Adrenal gland (tissue), 9 donors: ENCODE measurements at regions not wholly inside any gene's neighbourhood (a gene's known extent, or its start where the extent isn't known, plus 50 kb on each side); places are given as distances from the start of the nearest gene placed in this dataset.

ENCODE experiments used
- DNase-seq, 7 donors: peaks; one replicate each; pipeline ENCODE4 v3.0.0-alpha.2; 2019 to 2020
- H3K27ac ChIP-seq, 5 donors: fragments of 200-600 bp; sonication (generic) in 4 of 5; 1 replicate in 3 of 5; 2 replicates in 2 of 5; pipeline versions ENCODE4 v1.5.1 to v1.8.0; 2016 to 2020; ENCODE audit warnings: mild to moderate bottlenecking in 1 of 5
- H3K27me3 ChIP-seq: fragments of 200-600 bp; 2 replicates; pipeline ENCODE4 v1.8.0; 2021
- H3K36me3 ChIP-seq, 2 donors: fragments of 200-600 bp; replicated peaks in 1 of 2; 1 replicate in 1 of 2; 2 replicates in 1 of 2; pipeline versions ENCODE4 v1.5.1 to v1.8.0; 2018 to 2022
- H3K4me1 ChIP-seq, 2 donors: fragments of 200-600 bp; replicated peaks in 1 of 2; 1 replicate in 1 of 2; 2 replicates in 1 of 2; pipeline versions ENCODE4 v1.5.1 to v1.8.0; 2018 to 2021
- H3K4me3 ChIP-seq, 4 donors: fragments of 200-600 bp; sonication (generic) in 3 of 4; one replicate each; pipeline ENCODE4 v1.5.1; 2016 to 2018
- H3K9me3 ChIP-seq, 3 donors: fragments of 200-600 bp; sonication (generic) in 1 of 3; replicated peaks in 1 of 3; 1 replicate in 2 of 3; 2 replicates in 1 of 3; pipeline versions ENCODE4 v1.5.1 to v1.8.0; 2016 to 2021
- CTCF ChIP-seq, 6 experiments: fragments of 450-650 bp in 4 of 6; fragments of 200-600 bp in 2 of 6; sonication (generic) in 1 of 6; IDR thresholded peaks; 1 replicate in 5 of 6; 2 replicates in 1 of 6; pipeline versions ENCODE4 v1.5.1 to v1.8.0; 2016 to 2021; ENCODE audit warnings: antibody characterized with exemption in 6 of 6, mild to moderate bottlenecking in 2 of 6, moderate library complexity in 1 of 6
- POLR2A ChIP-seq, 2 donors: fragments of 450-650 bp; IDR thresholded peaks; one replicate each; pipeline ENCODE4 v1.6.1; 2017; ENCODE audit warnings: antibody characterized with exemption in 2 of 2, mild to moderate bottlenecking in 2 of 2, moderate library complexity in 1 of 2
- WGBS, 4 donors: extraction: QIAGEN DNeasy Blood & Tissue Kit in 2 of 4; methylation state at CpG; one replicate each; pipeline versions ENCODE4 v1.1.5 to v1.1.7; 2013 to 2017; 5-methylcytosine and 5-hydroxymethylcytosine counted together
- intact Hi-C, 2 donors: fragments of 100-400 bp; cut with DNase I; formaldehyde crosslinking; loops; one replicate each; pipeline versions ENCODE4 v1.14.1 to v1.15.0; 2022 to 2023
- donor health status: healthy with polysubstance abuse.
- donor health status: Bipolar disorder and iron deficiency.
- donor health status: DM: yes; HTN: yes; CAD: no.
- donor health status: DM: no; HTN: no; CAD: no.
- donor health status: DM: no; HTN: no; CAD: no.

- H3K4me3 ChIP-seq: no peak overlapping the region
- no peak overlapping the region for H3K27ac ChIP-seq
- no peak for DNase-seq
- H3K4me1 ChIP-seq: no peaks in the 10 kb centered on the region
- 67 to 91% (median 89%) methylated on average over 2 of the region's 2 CpGs for WGBS, 4 donors
- intact Hi-C loops: loop anchor here in 1 of 2 donors (10.0 kb wide), 1 partner anchor 234 kb away; no protein-coding TSS in a partner anchor
- peaks cover 0 to 6% (median 0%) of the 10 kb centered on the region in 3 donors for H3K9me3 ChIP-seq
- TF ChIP-seq CTCF (IDR thresholded peaks at IDR 0.05): no peak
- TF ChIP-seq POLR2A (IDR thresholded peaks at IDR 0.05): no peak
- H3K27me3 ChIP-seq: no peaks in the 10 kb centered on the region
- no peaks in the 10 kb centered on the region for H3K36me3 ChIP-seq
Observed at GRCh38 chr12:9351136-9351535, 142.9 kb upstream of the PZP start.

- no peaks in the 10 kb centered on the region for H3K27me3 ChIP-seq
- H3K4me3 ChIP-seq: no peak overlapping the region
- intact Hi-C loops: loop anchor here in 1 of 2 donors (10.0 kb wide), 1 partner anchor 235 kb away; no protein-coding TSS in a partner anchor
- no peaks in the 10 kb centered on the region for H3K36me3 ChIP-seq
- peaks cover 0 to 6% (median 0%) of the 10 kb centered on the region in 3 donors for H3K9me3 ChIP-seq
- no peak for DNase-seq
- TF ChIP-seq POLR2A (IDR thresholded peaks at IDR 0.05): no peak
- H3K4me1 ChIP-seq: no peaks in the 10 kb centered on the region
- 64 to 68% (median 66%) methylated on average over 16 of the region's 16 CpGs for WGBS, 4 donors
- H3K27ac ChIP-seq: no peak overlapping the region
Observed at GRCh38 chr12:9349888-9350885, 142.0 kb upstream of the PZP start.

- Histone ChIP-seq H3K9me3 (peaks cover 0 to 6% (median 0%) of the 10 kb centered on the region in 3 donors), H3K4me1 (no peaks in the 10 kb centered on the region), H3K36me3 (no peaks in the 10 kb centered on the region), H3K27me3 (no peaks in the 10 kb centered on the region), H3K27ac (no peak overlapping the region), H3K4me3 (no peak overlapping the region)
- WGBS, 4 donors: 87 to 95% (median 91%) methylated on average over 24 to 29 of the region's 29 CpGs
- intact Hi-C loops: no loop called here
- DNase-seq: no peak
- TF ChIP-seq CTCF (IDR thresholded peaks at IDR 0.05) (no peak), POLR2A (IDR thresholded peaks at IDR 0.05) (no peak)
Observed at GRCh38 chr12:9348906-9349518, 140.8 kb upstream of the PZP start.

GRCh38 chr12:9347328-9348127 lies 139.3 kb upstream of the PZP start:
- DNase-seq: no peak
- no peaks in the 10 kb centered on the region for H3K4me1 ChIP-seq
- intact Hi-C loops: no loop called here
- no peaks in the 10 kb centered on the region for H3K27me3 ChIP-seq
- H3K4me3 ChIP-seq: no peak overlapping the region
- TF ChIP-seq POLR2A (IDR thresholded peaks at IDR 0.05) (no peak), CTCF (IDR thresholded peaks at IDR 0.05) (no peak)
- no peaks in the 10 kb centered on the region for H3K36me3 ChIP-seq
- 85 to 94% (median 89%) methylated on average over 5 of the region's 5 CpGs for WGBS, 4 donors
- no peaks in the 10 kb centered on the region for H3K9me3 ChIP-seq
- no peak overlapping the region for H3K27ac ChIP-seq
